ENCODE measurements at regions not wholly inside any gene's neighbourhood (a gene's known extent, or its start where the extent isn't known, plus 50 kb on each side); places are given as distances from the start of the nearest gene placed in this dataset.

DNA sequence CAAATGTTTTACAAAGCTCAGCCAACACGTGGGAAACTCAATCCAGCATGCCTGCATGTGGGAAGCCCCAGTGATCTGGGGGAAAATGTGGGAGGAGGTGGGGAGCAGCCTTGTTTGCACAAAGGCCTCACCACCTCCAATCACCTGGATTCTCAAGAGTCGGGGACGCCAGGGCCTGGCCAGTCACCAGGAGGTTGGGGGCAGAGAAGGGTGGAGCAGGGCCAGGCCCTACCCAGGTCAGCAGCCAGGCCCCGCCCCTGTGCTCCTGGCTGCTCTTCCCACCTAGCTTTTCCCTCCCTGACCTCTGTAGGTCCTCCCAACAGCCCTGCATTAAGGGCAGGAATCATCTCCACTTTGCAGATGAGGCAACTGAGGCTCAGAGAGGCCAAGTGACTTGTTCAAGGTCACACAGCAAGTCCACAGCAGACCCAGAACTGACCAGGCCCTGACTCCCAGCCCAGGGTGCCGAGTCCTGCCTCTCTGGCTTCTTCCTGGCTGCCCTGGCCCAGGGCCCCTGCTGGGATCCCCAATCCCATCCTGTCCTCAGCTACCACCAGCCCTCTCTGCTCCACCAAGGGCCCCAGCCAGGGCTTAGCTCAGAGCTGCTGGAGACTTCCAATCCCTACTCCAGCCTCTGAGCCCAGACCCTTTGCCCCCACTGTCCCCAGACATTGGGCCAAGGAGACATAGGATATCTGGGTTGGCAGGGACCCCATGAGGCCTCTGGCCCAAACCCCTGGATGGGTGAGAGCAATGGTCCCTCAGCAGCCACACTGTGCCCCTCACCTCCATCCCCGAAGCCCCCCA is 508.6 kb downstream of the PTPRU start:
- TF ChIP-seq POLR2AphosphoS5 (IDR thresholded peaks at IDR 0.05) (no peak), POLR2A (IDR thresholded peaks at IDR 0.05) (no peak)
- TF ChIP-seq, protein P1, sequence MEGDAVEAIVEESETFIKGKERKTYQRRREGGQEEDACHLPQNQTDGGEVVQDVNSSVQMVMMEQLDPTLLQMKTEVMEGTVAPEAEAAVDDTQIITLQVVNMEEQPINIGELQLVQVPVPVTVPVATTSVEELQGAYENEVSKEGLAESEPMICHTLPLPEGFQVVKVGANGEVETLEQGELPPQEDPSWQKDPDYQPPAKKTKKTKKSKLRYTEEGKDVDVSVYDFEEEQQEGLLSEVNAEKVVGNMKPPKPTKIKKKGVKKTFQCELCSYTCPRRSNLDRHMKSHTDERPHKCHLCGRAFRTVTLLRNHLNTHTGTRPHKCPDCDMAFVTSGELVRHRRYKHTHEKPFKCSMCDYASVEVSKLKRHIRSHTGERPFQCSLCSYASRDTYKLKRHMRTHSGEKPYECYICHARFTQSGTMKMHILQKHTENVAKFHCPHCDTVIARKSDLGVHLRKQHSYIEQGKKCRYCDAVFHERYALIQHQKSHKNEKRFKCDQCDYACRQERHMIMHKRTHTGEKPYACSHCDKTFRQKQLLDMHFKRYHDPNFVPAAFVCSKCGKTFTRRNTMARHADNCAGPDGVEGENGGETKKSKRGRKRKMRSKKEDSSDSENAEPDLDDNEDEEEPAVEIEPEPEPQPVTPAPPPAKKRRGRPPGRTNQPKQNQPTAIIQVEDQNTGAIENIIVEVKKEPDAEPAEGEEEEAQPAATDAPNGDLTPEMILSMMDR (IDR thresholded peaks at IDR 0.05), result no peak
